ENCODE measurements at regions not wholly inside any gene's neighbourhood (a gene's known extent, or its start where the extent isn't known, plus 50 kb on each side); places are given as distances from the start of the nearest gene placed in this dataset.

DNA sequence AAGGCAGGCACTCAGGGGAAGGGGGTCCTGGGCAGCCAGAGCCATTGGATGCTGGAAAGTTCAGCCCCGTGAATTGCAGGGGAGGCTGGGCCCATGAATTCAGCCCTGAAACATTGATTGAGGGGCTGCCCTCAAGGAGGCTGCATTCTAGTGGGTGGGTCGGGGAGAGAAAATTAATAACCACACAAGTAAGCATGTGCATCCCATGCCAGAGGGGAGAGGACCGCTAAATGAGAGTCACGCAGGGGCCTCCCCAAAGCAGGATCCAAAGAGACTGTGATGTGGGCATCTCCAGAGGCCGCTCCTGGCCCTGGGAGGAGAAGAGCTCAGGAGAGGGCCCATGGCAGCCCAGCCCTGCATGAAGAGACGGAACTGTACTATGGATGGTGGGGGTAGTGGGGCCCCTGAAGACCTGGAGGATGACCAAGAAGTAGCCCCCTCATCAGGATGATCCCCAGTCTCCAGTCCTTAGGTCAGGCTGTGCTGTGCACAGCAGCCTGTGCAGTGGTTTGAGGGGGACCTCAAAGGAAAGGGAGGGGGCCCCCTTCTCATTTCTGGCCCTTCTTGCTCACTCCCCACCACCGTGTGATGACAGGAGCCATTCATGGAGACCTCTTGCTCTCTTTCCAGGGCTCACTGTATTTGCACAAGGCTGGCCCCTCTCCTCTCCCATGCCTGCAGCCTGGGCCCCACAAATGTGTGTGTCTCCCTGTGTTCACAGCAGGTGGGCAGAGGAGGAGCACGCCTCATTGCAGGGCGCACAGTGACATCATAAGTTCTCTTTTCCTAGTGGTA lies 233.6 kb upstream of the IRX1 start:
- no peak overlapping the region for H3K27ac ChIP-seq (ENCODE audit: low read depth in 1 of 3, low read length in 2 of 3)
- WGBS, 3 donors: 81 to 87% (median 84%) methylated on average over 9 of the region's 9 CpGs

GRCh38 chr5:3359642-3360041 lies 236.0 kb upstream of the IRX1 start:
- WGBS, 3 donors: 52 to 64% (median 54%) methylated on average over 4 of the region's 4 CpGs

More for the DNA sequence above, 233.6 kb upstream of the IRX1 start:
- Histone ChIP-seq H3K4me1 (ENCODE audit: control insufficient read depth in 3 of 3, insufficient read depth in 2 of 3, low read depth in 1 of 3, low read length in 2 of 3) (no peaks in the 10 kb centered on the region), H3K27me3 (ENCODE audit: control insufficient read depth in 3 of 3, insufficient read depth in 3 of 3, low read length in 3 of 3) (no peaks in the 10 kb centered on the region), H3K36me3 (ENCODE audit: control insufficient read depth in 3 of 3, insufficient read depth in 2 of 3, low read depth in 1 of 3, low read length in 3 of 3) (no peaks in the 10 kb centered on the region), H3K4me3 (ENCODE audit: low read depth in 1 of 3, low read length in 3 of 3) (no peak overlapping the region), H3K9me3 (ENCODE audit: control insufficient read depth in 2 of 2, insufficient read depth in 1 of 2, low read depth in 1 of 2, low read length in 1 of 2) (peaks cover 0 to 2% of the 10 kb centered on the region in 2 donors)
- no peak for DNase-seq
- no peak for FAIRE-seq

GRCh38 chr5:3357291-3357690 lies 238.3 kb upstream of the IRX1 start:
- no peak overlapping the region for H3K27ac ChIP-seq (ENCODE audit: low read depth in 1 of 3, low read length in 2 of 3)
- H3K4me1 ChIP-seq (ENCODE audit: control insufficient read depth in 3 of 3, insufficient read depth in 2 of 3, low read depth in 1 of 3, low read length in 2 of 3): no peaks in the 10 kb centered on the region
- H3K9me3 ChIP-seq (ENCODE audit: control insufficient read depth in 2 of 2, insufficient read depth in 1 of 2, low read depth in 1 of 2, low read length in 1 of 2): peaks cover 0 to 2% of the 10 kb centered on the region in 2 donors
- DNase-seq: no peak
- no peaks in the 10 kb centered on the region for H3K27me3 ChIP-seq (ENCODE audit: control insufficient read depth in 3 of 3, insufficient read depth in 3 of 3, low read length in 3 of 3)
- no peak for FAIRE-seq
- no peak overlapping the region for H3K4me3 ChIP-seq (ENCODE audit: low read depth in 1 of 3, low read length in 3 of 3)
- H3K36me3 ChIP-seq (ENCODE audit: control insufficient read depth in 3 of 3, insufficient read depth in 2 of 3, low read depth in 1 of 3, low read length in 3 of 3): no peaks in the 10 kb centered on the region
- 62 to 71% (median 67%) methylated on average over 5 of the region's 5 CpGs for WGBS, 3 donors

More at GRCh38 chr5:3359642-3360041, 236.0 kb upstream of the IRX1 start:
- Histone ChIP-seq H3K36me3 (ENCODE audit: control insufficient read depth in 3 of 3, insufficient read depth in 2 of 3, low read depth in 1 of 3, low read length in 3 of 3) (no peaks in the 10 kb centered on the region), H3K27me3 (ENCODE audit: control insufficient read depth in 3 of 3, insufficient read depth in 3 of 3, low read length in 3 of 3) (no peaks in the 10 kb centered on the region), H3K4me3 (ENCODE audit: low read depth in 1 of 3, low read length in 3 of 3) (no peak overlapping the region), H3K9me3 (ENCODE audit: control insufficient read depth in 2 of 2, insufficient read depth in 1 of 2, low read depth in 1 of 2, low read length in 1 of 2) (peaks cover 0 to 2% of the 10 kb centered on the region in 2 donors), H3K27ac (ENCODE audit: low read depth in 1 of 3, low read length in 2 of 3) (no peak overlapping the region), H3K4me1 (ENCODE audit: control insufficient read depth in 3 of 3, insufficient read depth in 2 of 3, low read depth in 1 of 3, low read length in 2 of 3) (no peaks in the 10 kb centered on the region)
- DNase-seq (no peak), FAIRE-seq (no peak)

- Histone ChIP-seq H3K4me1 (ENCODE audit: control insufficient read depth in 3 of 3, insufficient read depth in 2 of 3, low read depth in 1 of 3, low read length in 2 of 3) (no peaks in the 10 kb centered on the region), H3K9me3 (ENCODE audit: control insufficient read depth in 2 of 2, insufficient read depth in 1 of 2, low read depth in 1 of 2, low read length in 1 of 2) (no peaks in the 10 kb centered on the region), H3K27ac (ENCODE audit: low read depth in 1 of 3, low read length in 2 of 3) (no peak overlapping the region), H3K36me3 (ENCODE audit: control insufficient read depth in 3 of 3, insufficient read depth in 2 of 3, low read depth in 1 of 3, low read length in 3 of 3) (no peaks in the 10 kb centered on the region), H3K27me3 (ENCODE audit: control insufficient read depth in 3 of 3, insufficient read depth in 3 of 3, low read length in 3 of 3) (no peaks in the 10 kb centered on the region), H3K4me3 (ENCODE audit: low read depth in 1 of 3, low read length in 3 of 3) (no peak overlapping the region)
- FAIRE-seq: no peak
- no peak for DNase-seq
Measured at GRCh38 chr5:3356016-3356415, 239.6 kb upstream of the IRX1 start.

GRCh38 chr5:3355126-3355525 lies 240.5 kb upstream of the IRX1 start:
- H3K4me3 ChIP-seq (ENCODE audit: low read depth in 1 of 3, low read length in 3 of 3): no peak overlapping the region
- no peak for FAIRE-seq
- no peak overlapping the region for H3K27ac ChIP-seq (ENCODE audit: low read depth in 1 of 3, low read length in 2 of 3)
- DNase-seq: no peak
- no peaks in the 10 kb centered on the region for H3K4me1 ChIP-seq (ENCODE audit: control insufficient read depth in 3 of 3, insufficient read depth in 2 of 3, low read depth in 1 of 3, low read length in 2 of 3)
- H3K36me3 ChIP-seq (ENCODE audit: control insufficient read depth in 3 of 3, insufficient read depth in 2 of 3, low read depth in 1 of 3, low read length in 3 of 3): no peaks in the 10 kb centered on the region
- H3K27me3 ChIP-seq (ENCODE audit: control insufficient read depth in 3 of 3, insufficient read depth in 3 of 3, low read length in 3 of 3): no peaks in the 10 kb centered on the region
- no peaks in the 10 kb centered on the region for H3K9me3 ChIP-seq (ENCODE audit: control insufficient read depth in 2 of 2, insufficient read depth in 1 of 2, low read depth in 1 of 2, low read length in 1 of 2)

GRCh38 chr5:3354606-3355005 lies 241.0 kb upstream of the IRX1 start:
- Histone ChIP-seq H3K9me3 (ENCODE audit: control insufficient read depth in 2 of 2, insufficient read depth in 1 of 2, low read depth in 1 of 2, low read length in 1 of 2) (no peaks in the 10 kb centered on the region), H3K4me3 (ENCODE audit: low read depth in 1 of 3, low read length in 3 of 3) (no peak overlapping the region), H3K27me3 (ENCODE audit: control insufficient read depth in 3 of 3, insufficient read depth in 3 of 3, low read length in 3 of 3) (no peaks in the 10 kb centered on the region), H3K4me1 (ENCODE audit: control insufficient read depth in 3 of 3, insufficient read depth in 2 of 3, low read depth in 1 of 3, low read length in 2 of 3) (no peaks in the 10 kb centered on the region), H3K36me3 (ENCODE audit: control insufficient read depth in 3 of 3, insufficient read depth in 2 of 3, low read depth in 1 of 3, low read length in 3 of 3) (no peaks in the 10 kb centered on the region), H3K27ac (ENCODE audit: low read depth in 1 of 3, low read length in 2 of 3) (no peak overlapping the region)
- FAIRE-seq (no peak), DNase-seq (no peak)
- 73 to 85% (median 77%) methylated on average over 7 of the region's 7 CpGs for WGBS, 3 donors

GRCh38 chr5:3353561-3353960 lies 242.1 kb upstream of the IRX1 start:
- FAIRE-seq (no peak), DNase-seq (no peak)
- no peak overlapping the region for H3K27ac ChIP-seq (ENCODE audit: low read depth in 1 of 3, low read length in 2 of 3)
- no peak overlapping the region for H3K4me3 ChIP-seq (ENCODE audit: low read depth in 1 of 3, low read length in 3 of 3)
- no peaks in the 10 kb centered on the region for H3K9me3 ChIP-seq (ENCODE audit: control insufficient read depth in 2 of 2, insufficient read depth in 1 of 2, low read depth in 1 of 2, low read length in 1 of 2)
- no peaks in the 10 kb centered on the region for H3K4me1 ChIP-seq (ENCODE audit: control insufficient read depth in 3 of 3, insufficient read depth in 2 of 3, low read depth in 1 of 3, low read length in 2 of 3)
- 73 to 82% (median 76%) methylated on average over 7 of the region's 7 CpGs for WGBS, 3 donors
- no peaks in the 10 kb centered on the region for H3K27me3 ChIP-seq (ENCODE audit: control insufficient read depth in 3 of 3, insufficient read depth in 3 of 3, low read length in 3 of 3)
- no peaks in the 10 kb centered on the region for H3K36me3 ChIP-seq (ENCODE audit: control insufficient read depth in 3 of 3, insufficient read depth in 2 of 3, low read depth in 1 of 3, low read length in 3 of 3)

DNA sequence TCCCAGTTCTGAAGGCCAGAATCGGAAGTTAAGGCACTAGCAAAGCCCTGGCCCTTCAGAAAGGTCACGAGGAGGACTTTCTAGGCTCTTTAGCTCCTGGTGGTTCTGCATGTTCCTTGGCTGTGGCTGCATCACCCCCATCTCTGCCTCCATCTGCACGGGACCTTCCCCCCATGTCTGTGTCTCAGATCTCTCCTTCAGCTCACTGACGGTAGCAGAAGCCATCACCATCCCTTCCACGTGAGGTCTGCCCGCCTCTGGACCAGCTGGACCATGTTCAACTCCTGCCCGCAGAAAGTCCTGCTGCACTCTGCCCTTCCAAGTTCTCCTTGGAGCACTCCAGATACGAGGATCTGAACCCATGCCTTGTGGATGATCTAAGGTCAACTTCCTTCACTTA lies 242.9 kb upstream of the IRX1 start:
- 73 to 78% (median 74%) methylated on average over 8 of the region's 8 CpGs for WGBS, 3 donors
- Histone ChIP-seq H3K27ac (ENCODE audit: low read depth in 1 of 3, low read length in 2 of 3) (no peak overlapping the region), H3K4me1 (ENCODE audit: control insufficient read depth in 3 of 3, insufficient read depth in 2 of 3, low read depth in 1 of 3, low read length in 2 of 3) (no peaks in the 10 kb centered on the region), H3K4me3 (ENCODE audit: low read depth in 1 of 3, low read length in 3 of 3) (no peak overlapping the region), H3K9me3 (ENCODE audit: control insufficient read depth in 2 of 2, insufficient read depth in 1 of 2, low read depth in 1 of 2, low read length in 1 of 2) (no peaks in the 10 kb centered on the region), H3K27me3 (ENCODE audit: control insufficient read depth in 3 of 3, insufficient read depth in 3 of 3, low read length in 3 of 3) (no peaks in the 10 kb centered on the region), H3K36me3 (ENCODE audit: control insufficient read depth in 3 of 3, insufficient read depth in 2 of 3, low read depth in 1 of 3, low read length in 3 of 3) (no peaks in the 10 kb centered on the region)
- no peak for DNase-seq
- FAIRE-seq: no peak

Data from small intestine (tissue), 7 donors.